ENCODE measurements at regions not wholly inside any gene's neighbourhood (a gene's known extent, or its start where the extent isn't known, plus 50 kb on each side); places are given as distances from the start of the nearest gene placed in this dataset.
"Not testable (repeated sequence)": the region's sequence is repeated elsewhere in the genome, so short reads cannot be mapped to it uniquely, and the experiment has no call there.

DNA sequence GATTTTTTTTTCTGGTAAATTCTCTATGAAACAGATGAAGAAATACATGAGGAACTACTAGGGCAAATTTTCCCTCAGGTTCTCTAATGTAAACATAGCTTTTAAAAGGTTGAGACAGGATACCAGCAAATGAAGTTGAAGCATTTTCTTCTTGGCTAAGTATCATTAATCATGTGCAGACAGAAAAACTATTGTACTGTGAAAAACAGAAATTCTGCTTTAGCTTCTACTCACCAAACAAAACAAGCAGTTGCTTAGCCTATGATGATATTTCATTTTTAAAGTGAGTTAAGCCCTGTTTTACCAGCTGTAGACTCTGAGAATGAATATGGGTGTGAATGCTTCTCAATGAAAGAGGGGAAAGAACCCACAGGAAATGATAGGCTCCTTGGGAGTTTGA, 358.9 kb downstream of the TRAM1L1 start:
- intact Hi-C loops (cut with DNase I) = no loop called here
- ATAC-seq = no peak
- DNase-seq = no peak

DNA sequence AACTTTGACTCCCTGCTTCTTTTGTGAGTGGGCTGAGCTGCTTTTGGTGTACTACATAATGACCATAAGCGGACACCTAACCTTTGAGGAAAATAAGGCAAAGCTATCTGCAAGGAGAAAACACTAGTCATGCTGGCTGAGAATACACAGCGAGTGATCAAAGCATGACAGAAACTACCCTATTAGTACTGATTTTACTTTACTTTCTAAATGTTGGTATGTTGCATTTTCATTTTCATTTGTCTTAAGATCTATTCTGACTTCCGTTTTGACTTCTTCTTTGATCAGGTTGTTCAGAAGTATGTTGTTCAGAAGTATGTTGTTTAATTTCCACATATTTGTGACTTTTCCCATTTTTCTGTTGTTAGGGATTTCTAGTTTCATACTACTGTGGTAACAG, 361.1 kb downstream of the TRAM1L1 start:
- intact Hi-C loops (cut with DNase I) = no loop called here
- DNase-seq = no peak
- no peak for ATAC-seq

DNA sequence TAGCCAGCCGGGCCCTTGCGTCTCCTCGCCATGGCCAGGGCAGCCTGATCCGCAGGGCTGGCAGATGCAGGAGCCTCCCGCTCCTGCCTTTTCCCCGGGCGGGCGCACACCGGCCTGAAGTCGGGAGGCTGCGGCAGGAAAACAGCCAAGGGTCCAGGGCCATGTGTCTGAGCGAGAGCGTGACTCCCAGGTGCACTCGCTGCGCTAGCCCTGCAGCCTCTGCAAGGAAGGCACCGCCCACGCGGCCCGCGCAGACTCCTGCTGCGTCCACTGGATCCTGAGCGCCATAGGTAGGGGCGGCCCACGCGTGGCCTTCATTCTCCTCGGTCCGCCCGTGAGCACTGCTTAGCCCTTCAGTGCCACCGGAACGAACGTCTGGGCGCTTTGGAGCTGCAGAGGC, 379.9 kb downstream of the TRAM1L1 start:
- intact Hi-C loops (cut with DNase I) = no loop called here
- ATAC-seq (no peak), DNase-seq (peak; percentile 11)

DNA sequence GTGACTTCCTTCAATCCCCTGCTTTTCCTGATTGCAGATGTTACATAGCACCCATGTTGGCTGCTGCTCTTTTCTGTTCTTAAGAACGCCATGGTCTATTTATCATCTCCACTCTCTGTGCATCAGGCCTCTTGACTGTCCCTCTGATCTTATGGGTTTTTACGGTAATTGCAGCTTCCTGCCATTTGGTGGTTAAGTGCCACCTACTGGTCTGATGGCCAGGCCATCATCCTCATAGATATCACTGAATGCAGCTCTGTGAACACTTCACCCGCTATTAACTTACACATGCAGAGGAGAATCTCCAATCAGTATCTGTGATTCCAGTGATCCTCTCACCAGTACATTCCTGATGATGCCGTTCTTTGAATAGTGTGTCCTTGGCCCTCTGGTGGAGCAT, 382.4 kb downstream of the TRAM1L1 start:
- intact Hi-C loops (cut with DNase I) = no loop called here
- DNase-seq (no peak), ATAC-seq (no peak)

DNA sequence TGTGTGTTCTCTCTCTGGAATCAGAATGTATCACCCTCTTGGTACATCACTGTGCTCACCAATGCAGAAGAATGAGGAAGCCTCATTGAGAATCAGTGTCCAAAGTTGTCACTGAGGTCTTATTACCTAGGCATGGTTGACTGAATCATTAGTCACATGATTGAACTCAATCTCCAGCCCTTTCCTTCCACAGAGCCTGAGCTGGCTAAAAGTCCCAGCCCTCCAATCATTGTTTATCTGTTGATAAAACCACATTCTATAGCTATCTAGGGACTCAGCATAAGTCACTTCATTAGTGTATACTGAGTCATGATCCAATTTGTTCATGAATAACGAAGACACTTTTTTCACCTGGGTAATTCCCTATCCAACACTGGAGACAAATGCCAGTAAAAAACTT, 396.8 kb downstream of the TRAM1L1 start:
- intact Hi-C loops (cut with DNase I) = no loop called here
- DNase-seq (no peak), ATAC-seq (no peak)

DNA sequence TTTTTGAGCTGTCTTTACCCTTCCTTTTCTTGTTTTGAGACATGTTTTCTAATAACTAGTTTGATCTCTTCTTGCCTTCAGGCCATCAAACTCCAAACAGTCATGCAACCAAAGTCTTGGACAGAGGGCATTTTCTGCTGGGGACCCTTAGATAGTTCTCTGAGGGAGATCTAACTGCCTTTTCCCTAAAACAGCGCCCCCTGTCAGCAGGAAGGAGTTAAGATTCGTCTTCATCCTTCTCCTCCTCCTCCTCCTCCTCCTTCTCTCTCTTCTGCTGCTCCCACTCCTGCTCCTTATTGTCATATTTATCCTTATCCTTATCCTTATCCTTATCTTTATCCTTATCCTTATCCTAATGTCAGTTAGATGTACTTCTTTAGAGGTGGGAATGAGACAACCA, 417.2 kb downstream of the TRAM1L1 start:
- DNase-seq = no peak
- ATAC-seq = no peak
- intact Hi-C loops (cut with DNase I) = no loop called here

DNA sequence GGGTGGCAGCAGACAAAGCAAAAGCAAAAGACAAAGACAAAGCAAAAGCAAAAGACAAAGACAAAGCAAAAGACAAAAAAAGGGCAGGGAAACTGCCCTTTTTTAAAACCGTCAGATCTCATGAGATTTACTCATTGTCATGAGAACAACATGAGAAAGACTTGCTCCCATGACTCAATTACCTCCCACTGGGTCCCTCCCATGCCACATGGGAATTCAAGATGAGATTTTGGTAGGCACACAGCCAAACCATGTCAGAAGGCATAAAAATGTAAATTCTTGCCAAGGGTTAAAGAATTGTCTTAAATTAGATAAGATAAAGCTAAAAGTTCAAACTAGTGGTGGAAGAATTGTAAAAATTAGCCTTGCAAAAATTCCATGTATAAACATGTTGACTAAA, 419.7 kb downstream of the TRAM1L1 start:
- ATAC-seq = no peak

DNA sequence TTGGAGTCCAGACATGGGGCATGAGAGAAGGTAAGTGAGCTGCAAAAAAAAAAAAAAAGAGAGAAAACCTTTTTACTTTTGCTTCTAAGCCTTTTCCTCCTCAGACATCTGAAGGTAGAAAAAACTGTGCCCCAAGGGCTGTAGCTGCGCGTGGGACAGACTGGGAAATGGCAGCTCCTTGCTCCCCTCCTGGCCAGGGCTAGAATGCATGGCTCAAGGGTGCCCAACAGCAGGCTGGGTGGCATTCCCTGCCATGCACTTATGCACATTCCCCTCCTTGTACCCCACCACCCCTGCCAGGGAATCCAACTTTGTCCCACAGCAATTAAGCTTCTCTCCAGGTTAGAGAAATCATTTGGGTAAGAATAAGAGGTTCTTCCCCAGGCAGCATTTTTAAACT, 421.2 kb downstream of the TRAM1L1 start:
- DNase-seq (no peak), ATAC-seq (no peak)
- intact Hi-C loops (cut with DNase I) = no loop called here

More for the DNA sequence above, 419.7 kb downstream of the TRAM1L1 start:
- DNase-seq = no peak
- intact Hi-C loops (cut with DNase I) = no loop called here

DNA sequence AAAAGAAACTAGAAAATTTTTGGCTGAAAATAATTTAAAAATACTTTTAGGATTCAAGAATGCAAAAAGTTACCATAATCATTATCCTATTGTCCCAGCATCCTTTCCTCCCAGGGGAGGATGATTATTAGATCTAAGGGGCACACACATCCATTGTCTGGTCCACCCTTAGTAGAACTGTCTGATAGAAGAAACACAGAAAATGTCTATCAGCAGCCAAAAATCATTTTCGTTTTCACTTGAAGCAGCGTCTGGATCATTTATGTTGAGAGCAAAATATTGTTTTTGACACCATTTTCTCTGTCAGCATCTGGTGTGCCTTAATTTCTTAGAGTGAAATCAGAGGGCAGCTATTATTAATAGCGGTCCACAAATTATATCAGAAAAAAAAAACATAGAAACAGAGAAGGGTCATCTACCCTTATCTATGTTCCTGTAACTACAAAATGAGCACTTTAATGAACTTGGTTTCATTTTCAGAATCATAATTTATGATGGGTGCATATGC, 446.3 kb downstream of the TRAM1L1 start:
- no peak for DNase-seq
- intact Hi-C loops (cut with DNase I) = no loop called here

DNA sequence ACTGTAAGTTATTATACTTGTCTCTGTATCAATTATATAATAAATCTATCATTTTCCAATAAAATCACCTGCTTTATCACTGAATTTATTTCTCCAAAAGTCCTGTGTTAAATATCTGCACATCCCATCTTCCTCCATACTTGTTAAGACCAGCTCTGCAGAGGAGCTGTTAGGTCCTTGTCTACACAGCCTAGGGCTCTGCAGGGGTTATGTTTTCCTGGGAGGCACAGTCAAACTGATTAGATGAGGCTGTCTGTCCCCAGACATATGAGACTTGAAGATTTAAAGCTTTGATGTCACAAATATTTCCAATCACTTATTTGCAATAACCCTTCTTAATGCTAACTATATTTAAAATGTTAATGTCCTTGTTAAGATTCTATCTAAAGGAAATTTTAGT, 446.8 kb downstream of the TRAM1L1 start:
- intact Hi-C loops (cut with DNase I) = no loop called here
- no peak for DNase-seq
- ATAC-seq = no peak

More for the DNA sequence above, 446.3 kb downstream of the TRAM1L1 start:
- no peak for ATAC-seq

DNA sequence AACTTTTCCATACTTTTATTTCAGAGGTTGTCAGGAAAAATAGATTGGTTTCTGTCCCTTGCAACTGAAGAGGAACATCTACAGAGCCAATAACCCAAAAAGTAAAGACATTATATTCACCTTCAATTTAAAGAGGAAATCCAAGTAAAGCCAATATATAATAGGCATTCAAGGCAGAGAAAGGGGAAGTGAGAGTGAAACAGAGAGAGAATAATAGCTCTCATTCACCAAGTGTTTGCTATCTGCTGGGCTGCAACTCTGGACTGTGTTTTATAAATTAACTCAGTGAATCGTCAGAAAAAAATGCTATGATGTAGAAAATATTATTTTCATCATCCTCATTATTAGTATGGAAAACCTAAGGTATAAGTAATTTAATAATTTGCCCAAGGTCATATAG, 448.5 kb downstream of the TRAM1L1 start:
- intact Hi-C loops (cut with DNase I) = no loop called here
- DNase-seq = no peak
- no peak for ATAC-seq

DNA sequence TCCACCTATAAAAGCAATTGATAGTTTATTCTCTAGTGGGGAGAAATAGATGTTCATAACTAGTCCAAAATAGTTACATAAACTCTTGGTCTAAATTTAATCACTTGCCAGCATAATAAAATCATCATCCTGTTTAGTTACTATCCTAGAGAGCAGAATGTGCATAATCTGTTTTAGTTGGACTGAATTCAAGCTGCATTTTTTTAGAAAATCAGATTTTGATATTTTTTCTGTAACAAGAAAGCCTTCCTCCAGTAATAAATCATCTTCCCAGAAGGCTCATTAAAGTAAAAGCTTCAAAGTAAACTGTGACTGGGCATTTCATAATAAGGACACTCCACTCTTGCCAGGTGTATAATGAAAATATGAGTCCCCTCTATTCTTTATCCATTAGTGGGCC, 453.1 kb downstream of the TRAM1L1 start:
- DNase-seq (no peak), ATAC-seq (no peak)
- intact Hi-C loops (cut with DNase I) = no loop called here

DNA sequence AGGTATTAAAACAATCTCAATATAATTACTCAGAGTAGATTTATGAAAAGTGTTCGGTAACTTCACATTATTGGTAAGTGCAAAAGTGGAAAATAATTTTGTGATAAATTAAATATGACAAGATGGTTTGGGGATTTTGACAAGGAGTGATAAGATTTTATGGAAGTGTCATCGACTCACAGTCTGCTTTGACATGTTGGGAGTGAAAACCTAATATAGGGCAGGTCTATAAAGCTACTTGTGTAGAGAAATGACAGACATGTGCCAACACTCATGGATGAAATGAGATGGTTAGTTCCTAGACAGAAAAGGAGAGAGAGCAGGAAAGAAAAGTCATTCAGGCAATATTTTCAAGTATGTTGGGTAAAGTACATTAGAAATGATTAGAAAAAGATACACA, 456.8 kb downstream of the TRAM1L1 start:
- ATAC-seq (no peak), DNase-seq (no peak)
- intact Hi-C loops (cut with DNase I) = no loop called here

DNA sequence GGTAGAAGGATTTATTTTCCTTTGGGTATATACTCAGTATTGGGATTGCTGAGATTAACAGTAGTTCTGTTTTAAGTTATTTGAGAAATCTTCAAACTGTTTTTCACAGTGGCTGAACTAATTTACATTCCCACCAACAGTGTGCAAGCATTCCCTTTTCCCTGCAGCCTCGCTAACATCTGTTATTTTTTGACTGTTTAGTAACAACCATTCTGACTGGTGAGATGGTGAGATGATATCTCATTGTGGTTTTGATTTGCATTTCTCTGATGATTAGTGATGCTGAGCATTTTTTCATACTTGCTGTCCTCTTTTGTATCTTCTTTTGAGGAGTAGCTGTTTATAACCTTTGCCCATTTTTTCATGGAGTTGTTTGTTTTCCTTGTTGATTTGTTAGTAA, 457.8 kb downstream of the TRAM1L1 start:
- intact Hi-C loops (cut with DNase I) = no loop called here
- DNase-seq (no peak), ATAC-seq (no peak)

DNA sequence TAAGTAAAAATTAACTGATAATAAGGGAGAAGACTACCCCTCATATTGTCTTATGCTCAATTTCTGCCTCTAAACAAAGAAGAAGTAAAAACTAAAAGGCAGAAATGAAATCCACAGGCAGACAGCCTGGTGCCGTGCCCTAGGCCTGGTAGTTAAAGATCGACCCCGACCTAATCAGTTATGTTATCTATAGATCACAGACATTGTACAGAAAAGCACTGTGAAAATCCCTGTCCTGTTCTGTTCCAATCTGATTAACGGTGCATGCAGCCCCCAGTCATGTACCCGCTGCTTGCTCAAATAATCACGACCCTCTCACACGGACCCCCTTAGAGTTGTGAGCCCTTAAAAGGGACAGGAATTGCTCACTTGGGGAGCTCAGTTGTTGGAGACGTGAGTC, 465.9 kb downstream of the TRAM1L1 start:
- DNase-seq, ATAC-seq: not testable (repeated sequence)

DNA sequence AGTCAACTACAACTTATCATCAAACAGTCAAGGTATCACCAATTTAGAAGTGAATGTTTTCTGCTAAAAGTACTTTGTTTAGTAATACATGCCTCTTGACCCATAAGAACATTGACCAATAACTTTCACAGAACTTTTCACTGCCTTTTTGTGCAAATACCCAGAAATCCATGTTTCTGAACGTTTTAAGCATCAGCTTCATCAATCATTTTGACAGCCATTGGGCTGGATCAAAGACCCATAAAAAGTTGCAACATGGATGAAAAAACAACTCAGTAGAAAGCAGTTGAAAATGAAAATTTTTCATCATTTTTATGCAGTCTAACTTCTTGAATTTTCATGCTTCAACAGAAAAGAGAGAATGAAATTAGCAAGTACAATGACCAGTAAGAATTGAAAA, 466.7 kb downstream of the TRAM1L1 start:
- no peak for ATAC-seq
- intact Hi-C loops (cut with DNase I) = no loop called here
- no peak for DNase-seq

More for the DNA sequence above, 465.9 kb downstream of the TRAM1L1 start:
- intact Hi-C loops (cut with DNase I) = not testable (repeated sequence)

DNA sequence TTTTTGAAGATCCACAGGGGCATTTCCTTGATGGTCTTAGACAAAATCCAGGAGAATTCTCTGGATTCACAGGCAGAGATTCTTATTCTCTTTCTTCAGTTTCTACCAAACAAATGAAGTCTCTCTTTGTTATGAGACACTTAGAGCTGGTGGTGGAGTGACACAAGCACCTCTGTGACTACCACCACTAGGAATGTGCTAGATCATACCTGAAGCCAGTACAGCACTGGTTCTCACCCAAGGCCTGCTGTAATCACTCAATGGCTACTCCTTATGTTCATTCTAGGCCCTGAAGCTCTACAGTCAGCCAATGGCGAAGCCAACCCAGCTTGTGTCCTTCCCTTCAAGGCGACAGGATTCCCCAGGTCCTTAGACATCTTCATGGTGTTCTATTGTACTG, 482.3 kb downstream of the TRAM1L1 start:
- intact Hi-C loops (cut with DNase I) = no loop called here
- ATAC-seq (no peak), DNase-seq (no peak)

DNA sequence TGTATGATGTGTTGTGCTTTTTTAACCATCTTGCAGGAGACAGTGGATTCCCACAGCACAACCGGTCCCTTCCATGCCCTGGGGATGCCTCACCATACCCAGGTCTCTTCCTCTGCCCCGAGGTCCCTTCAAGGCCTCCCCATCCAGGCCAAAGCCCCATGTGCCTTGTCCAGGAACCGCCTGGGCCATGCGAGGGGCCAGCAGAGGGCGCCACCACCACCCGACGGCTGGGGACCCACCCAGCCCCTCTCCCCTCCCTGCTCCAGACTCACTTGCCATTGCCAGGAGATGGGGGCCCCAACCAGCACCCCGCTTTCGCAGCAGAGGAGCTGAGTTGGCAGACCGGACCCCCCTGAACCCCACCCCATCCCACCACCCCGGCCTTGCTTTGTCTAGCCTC, 485.5 kb downstream of the TRAM1L1 start:
- DNase-seq (no peak), ATAC-seq (no peak)
- intact Hi-C loops (cut with DNase I) = no loop called here

DNA sequence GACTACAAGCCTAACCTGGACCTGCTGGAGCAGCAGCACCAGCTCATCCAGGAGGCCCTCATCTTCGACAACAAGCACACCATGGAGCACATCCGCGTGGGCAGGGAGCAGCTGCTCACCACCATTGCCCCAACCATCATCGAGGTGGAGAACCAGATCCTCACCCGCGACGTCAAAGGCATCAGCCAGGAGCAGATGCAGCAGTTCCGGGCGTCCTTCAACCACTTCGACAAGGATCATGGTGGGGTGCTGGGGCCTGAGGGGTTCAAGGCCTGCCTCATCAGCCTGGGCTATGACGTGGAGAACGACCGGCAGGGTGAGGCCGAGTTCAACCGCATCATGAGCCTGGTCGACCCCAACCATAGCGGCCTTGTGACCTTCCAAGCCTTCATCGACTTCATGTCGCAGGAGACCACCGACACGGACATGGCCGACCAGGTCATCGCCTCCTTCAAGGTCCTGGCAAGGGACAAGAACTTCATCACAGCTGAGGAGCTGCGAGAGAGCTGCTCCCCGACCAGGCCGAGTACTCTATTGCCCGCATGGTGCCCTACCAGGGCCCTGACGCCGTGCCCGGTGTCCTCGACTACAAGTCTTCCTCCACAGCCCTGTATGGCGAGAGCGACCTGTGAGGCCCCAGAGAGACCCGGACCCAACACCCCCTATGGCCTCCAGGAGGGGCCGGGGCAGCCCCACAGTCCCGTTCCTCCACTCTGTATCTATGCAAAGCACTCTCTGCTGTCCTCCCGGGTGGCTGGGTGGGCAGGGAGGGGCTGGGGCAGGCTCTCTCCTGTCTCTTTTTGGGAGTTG, 486.2 kb downstream of the TRAM1L1 start:
- intact Hi-C loops (cut with DNase I) = no loop called here
- no peak for DNase-seq

DNA sequence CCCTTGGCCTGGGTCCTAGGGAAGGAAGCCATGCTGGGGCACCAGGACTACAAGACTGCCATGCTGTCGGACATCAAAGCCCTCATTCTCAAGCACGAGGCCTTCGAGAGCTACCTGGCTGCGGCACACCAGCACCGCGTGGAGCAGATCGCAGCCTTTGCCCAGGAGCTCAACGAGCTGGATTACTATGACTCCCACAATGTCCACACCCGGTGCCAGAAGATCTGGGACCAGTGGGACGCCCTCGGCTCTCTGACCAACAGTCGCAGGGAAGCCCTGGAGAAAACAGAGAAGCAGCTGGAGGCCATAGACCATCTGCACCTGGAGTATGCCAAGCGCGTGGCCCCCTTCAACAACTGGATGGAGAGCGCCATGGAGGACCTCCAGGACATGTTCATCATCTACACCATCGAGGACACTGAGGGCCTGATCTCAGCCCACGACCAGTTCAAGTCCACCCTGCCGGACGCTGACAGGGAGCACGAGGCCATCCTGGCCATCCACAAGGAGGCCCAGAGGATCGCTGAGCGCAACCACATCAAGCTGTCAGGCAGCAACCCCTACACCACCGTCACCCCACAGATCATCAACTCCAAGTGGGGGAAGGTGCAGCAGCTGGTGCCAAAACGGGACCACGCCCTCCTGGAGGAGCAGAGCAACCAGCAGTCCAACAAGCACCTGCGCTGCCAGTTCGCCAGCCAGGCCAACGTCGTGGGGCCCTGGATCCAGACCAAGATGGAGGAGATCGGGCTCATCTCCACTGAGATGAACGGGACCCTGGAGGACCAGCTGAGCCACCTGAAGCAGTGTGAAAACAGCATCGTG, 487.0 kb downstream of the TRAM1L1 start:
- ATAC-seq = no peak
- no peak for DNase-seq
- intact Hi-C loops (cut with DNase I) = no loop called here

More for the DNA sequence above, 486.2 kb downstream of the TRAM1L1 start:
- no peak for ATAC-seq
